Astrocyte of the cerebellum (primary cell): ENCODE measurements at regions not wholly inside any gene's neighbourhood (a gene's known extent, or its start where the extent isn't known, plus 50 kb on each side); places are given as distances from the start of the nearest gene placed in this dataset.

Source experiments
- DNase-seq: peaks from one replicate; pipeline ENCODE4 v3.0.0-alpha.2; 2011; ENCODE audit warnings: low read depth
- H3K4me3 ChIP-seq: 2 replicates; pipeline ENCODE4 v1.5.1; 2011; ENCODE audit warnings: mild to moderate bottlenecking, low read depth, low read length, moderate library complexity
- CTCF ChIP-seq: IDR thresholded peaks from 2 replicates; pipeline ENCODE4 v1.5.1; 2012; ENCODE audit warnings: low read length, low read depth, moderate library complexity, mild to moderate bottlenecking; ENCODE audit errors: missing control alignments
- in situ Hi-C: cut with HindIII; loops from 2 replicates; pipeline ENCODE4 v1.10.0; 2017; ENCODE audit warnings: low sequenced_read_pairs

GRCh38 chr2:8357738-8358518 is 323.9 kb upstream of the ID2 start:
- TF ChIP-seq CTCF = no peak
- H3K4me3 ChIP-seq = no peak overlapping the region
- DNase-seq = no peak
- in situ Hi-C loops = no loop called here

GRCh38 chr2:8361930-8362329 is 319.9 kb upstream of the ID2 start:
- DNase-seq = no peak
- no peak overlapping the region for H3K4me3 ChIP-seq
- in situ Hi-C loops = no loop called here
- no peak for TF ChIP-seq CTCF

- in situ Hi-C loops = no loop called here
- TF ChIP-seq CTCF = no peak
- H3K4me3 ChIP-seq = no peak overlapping the region
- DNase-seq = no peak
These were observed 318.7 kb upstream of the ID2 start for GRCh38 chr2:8363161-8363560.

- DNase-seq = no peak
- no peak for TF ChIP-seq CTCF
- in situ Hi-C loops = no loop called here
- no peak overlapping the region for H3K4me3 ChIP-seq
These were observed 317.2 kb upstream of the ID2 start for GRCh38 chr2:8364668-8365067.

- DNase-seq = no peak
- in situ Hi-C loops = no loop called here
- no peak for TF ChIP-seq CTCF
- H3K4me3 ChIP-seq = no peak overlapping the region
These were observed 316.4 kb upstream of the ID2 start for GRCh38 chr2:8365331-8365910.

GRCh38 chr2:8367833-8368232 is 314.0 kb upstream of the ID2 start:
- in situ Hi-C loops = no loop called here
- no peak for DNase-seq
- H3K4me3 ChIP-seq = no peak overlapping the region
- no peak for TF ChIP-seq CTCF
